HG03139 (cell line): ENCODE measurements at regions not wholly inside any gene's neighbourhood (a gene's known extent, or its start where the extent isn't known, plus 50 kb on each side); places are given as distances from the start of the nearest gene placed in this dataset.

Source experiments
- ATAC-seq: cut with Tn5 transposase; IDR thresholded peaks from one replicate; pipeline ENCODE4 v1.9.1; 2021; ENCODE audit not compliant: unreplicated experiment

- ATAC-seq = no peak
These were observed 109.0 kb upstream of the ZNF217 start for GRCh38 chr20:53702617-53703016.

DNA sequence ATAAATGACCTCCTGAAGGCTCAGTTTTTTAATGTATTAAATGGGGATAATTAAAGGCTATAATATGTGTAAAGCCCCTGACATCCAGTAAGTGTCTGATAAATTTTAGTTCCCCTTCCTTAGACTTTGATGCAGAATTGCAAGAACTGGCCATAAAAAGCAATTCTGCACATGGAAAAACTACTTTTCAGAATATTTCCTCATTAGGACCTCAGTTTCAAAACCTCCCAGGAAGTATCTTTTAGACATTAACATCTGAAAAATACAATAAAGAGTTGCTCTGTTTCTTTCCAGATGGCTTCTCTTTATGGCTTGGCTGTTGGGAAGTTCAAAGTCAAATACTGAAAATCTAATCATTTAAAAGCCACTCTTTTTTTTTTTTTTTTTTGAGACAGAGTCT is 106.3 kb upstream of the ZNF217 start:
- ATAC-seq = no peak

- ATAC-seq = no peak
These were observed 105.5 kb upstream of the ZNF217 start for GRCh38 chr20:53699085-53699674.

GRCh38 chr20:53698371-53698978 is 104.8 kb upstream of the ZNF217 start:
- ATAC-seq = no peak

DNA sequence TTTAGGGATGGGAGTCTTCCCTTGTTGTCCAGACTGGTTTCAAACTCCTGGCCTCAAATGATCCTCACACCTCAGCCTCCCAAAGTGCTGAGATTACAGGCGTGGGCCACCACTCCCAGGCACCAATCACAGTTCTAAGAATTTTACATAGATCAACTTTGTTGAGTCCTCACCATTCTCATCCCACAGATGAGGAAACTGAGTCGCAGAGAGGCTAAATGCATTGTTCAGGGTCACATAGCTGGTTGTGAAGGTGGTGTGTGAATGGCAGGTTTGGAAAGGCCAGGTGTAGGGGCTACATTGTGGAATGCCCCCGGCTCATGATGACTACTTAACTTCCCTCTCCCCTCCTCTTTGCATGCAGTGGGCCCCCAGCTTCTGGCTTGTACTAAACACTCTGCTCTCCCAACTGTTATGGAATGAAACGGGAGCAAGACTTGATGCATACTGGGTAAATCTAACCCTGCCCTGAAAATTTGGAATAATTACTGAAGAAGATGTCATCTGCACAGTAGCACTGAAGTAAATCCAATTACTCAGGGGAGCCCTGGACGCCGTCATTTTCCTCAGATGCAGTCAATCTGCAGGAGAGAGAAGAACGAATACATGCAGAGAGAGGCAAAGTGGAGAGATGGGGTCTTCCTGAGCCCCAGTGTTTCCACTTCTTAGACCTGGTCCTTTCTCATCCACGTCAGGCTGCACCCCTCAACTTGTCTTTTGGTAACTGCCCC is 102.3 kb upstream of the ZNF217 start:
- no peak for ATAC-seq

- peak; percentile 63 for ATAC-seq
These were observed 99.7 kb upstream of the ZNF217 start for GRCh38 chr20:53693262-53693871.

DNA sequence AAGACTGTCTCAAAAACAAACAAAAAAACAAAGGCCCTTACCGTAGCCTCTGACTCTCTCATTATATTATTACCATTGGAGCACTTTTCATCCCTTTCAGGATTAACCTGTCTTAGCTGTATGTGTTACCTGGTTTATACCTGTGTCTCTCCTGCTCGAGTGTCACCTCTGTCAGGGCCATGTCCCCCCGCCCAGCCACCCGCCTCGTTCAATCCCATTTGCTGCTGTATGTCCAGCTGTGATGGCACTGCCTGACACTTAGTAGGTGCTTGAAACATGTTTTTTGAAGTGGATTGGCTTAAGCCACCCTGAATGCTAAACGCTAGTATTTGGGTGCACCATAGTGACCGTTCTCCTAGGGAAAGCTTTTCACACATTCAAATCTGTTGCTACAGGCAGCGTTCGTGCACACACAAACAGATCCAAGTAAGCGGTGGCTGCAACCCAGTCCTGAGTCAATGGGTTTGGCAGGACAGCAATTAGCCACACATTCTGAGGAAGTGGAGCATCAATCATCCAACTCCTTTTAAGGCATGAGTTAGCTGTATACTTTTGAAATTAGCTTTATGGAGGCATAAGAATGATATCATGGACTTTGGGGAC is 98.9 kb upstream of the ZNF217 start:
- ATAC-seq = no peak

- no peak for ATAC-seq
These were observed 98.2 kb upstream of the ZNF217 start for GRCh38 chr20:53691811-53692192.

GRCh38 chr20:53691060-53691810 is 97.6 kb upstream of the ZNF217 start:
- no peak for ATAC-seq

DNA sequence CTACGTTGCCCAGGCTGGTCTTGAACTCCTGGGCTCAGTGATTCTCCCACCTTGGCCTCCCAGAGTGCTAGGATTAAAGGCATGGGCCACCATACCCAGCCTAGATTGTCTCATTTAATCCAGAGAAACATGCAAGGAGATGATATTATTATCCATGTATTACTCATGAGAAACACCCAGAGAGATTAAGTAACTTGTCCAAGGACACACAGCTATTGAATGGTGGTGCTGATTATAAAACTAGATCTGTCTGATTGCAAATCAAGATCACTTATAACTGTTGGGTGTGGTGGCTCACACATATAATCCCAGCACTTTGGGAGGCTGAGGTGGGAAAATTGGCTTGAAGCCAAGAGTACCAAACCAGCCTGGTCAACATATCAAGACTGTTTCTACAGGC is 94.4 kb upstream of the ZNF217 start:
- ATAC-seq = no peak

- no peak for ATAC-seq
These were observed 91.5 kb upstream of the ZNF217 start for GRCh38 chr20:53685070-53685595.

DNA sequence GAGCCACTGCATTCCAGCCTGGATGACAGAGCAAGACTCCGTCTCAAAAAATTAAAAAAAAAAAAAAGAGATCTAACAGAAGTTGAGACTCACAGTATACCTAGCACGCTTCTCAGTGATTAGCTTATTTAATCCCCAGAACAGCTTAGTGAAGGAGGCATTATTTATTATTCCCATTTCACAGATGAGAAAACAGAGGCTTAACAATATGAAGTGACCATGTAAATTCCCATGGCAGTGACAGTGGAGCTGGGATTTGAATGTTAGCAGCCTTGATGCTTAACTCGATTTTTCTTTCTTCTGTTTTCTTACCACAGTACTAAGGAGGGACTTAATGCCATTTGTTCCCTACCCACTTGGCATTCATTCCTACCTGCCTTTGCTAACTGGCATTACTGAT is 89.9 kb upstream of the ZNF217 start:
- ATAC-seq = no peak

DNA sequence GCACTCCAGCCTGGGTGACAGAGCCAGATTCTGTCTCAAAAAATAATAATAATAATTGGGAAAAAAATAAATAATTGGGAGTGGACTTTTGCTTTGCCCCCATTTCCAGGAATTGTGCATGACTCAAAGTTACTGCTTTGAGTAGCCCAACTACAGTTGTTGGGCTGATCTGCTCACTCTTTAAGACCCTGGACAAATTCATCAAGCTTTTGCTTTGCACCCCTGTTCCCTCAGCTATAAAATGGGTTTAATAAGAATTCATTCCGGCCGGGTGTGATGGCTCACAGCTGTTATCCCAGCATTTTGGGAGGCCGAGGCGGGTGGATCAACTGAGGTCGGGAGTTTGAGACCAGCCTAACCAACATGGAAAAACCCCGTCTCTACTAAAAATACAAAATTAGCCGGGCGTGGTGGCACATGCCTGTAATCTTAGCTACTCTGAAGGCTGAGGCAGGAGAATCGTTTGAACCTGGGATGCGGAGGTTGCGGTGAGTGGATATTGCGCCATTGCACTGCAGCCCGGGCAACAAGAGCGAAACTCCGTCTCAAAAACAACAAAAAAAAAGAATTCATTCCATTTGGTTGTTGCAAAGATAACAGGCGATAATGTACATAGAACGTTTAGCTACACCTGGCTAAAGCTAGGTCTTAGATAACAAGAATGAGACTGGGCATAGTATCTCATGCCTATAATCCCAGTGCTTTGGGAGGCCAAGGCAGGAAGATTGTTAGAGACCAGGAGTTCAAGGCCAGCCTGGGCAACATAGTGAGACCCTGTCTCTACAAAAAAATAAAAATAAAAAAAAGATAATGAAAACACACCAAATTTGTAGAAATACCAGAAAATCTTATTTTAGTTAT is 87.9 kb upstream of the ZNF217 start:
- no peak for ATAC-seq

- no peak for ATAC-seq
These were observed 86.1 kb upstream of the ZNF217 start for GRCh38 chr20:53679597-53680309.

DNA sequence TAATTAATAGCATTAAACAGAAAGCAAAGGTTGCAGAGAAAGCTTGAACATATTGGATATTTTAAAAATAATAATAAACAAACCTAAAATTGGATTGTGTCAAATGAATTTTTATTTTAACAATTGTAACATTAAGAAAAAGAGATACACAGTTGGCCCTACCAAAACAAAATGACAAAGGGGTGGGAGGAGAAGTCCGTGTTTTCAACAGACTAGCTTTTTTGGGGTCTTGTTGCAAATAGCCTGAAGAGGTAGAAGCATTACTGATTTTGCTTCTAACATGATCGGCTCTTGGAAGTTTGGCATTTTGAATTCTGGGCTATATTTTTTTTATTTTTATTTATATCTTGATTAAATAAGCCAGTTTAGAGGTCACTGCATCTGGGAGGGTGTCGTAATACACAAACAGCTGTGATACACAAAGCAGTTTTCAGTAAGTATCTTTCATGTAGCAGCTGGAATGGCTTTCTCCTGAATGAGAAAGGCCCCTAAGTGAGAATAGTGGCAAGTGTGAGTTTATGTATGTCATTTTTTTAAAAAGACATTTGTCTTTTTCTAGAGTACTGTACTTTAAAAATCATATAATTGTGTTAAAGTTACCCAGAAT is 85.5 kb upstream of the ZNF217 start:
- ATAC-seq = no peak

DNA sequence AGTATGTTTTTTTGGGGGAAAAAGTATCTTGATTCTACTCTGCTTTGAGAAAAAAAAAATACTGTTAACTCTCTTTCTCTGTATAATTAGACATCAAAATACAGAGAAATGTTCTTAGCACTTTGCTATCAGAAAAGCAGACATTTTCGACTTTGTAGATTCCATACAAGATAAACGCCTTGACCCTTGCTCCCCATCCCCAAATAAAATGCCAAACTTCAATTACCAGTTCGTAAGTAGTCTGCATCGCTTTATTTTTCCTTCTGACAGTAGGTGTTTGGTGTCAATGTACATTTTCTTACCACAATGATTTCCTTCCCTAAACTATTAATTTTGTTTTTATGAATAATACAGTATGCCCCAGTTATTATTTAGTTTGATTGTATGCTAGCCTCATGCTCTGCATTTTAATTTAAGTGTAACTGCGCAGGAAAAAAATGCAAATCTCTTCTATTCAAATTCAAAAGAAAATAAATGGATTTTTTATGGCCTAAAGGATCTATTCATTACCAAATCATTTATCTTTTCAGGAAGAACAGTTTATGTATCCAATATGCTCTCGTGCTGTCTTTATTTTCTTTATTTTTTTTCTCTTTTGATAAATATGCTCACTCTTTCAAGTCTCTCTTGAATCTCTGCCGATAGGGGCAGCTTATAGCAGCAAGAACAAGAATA is 84.8 kb upstream of the ZNF217 start:
- no peak for ATAC-seq

DNA sequence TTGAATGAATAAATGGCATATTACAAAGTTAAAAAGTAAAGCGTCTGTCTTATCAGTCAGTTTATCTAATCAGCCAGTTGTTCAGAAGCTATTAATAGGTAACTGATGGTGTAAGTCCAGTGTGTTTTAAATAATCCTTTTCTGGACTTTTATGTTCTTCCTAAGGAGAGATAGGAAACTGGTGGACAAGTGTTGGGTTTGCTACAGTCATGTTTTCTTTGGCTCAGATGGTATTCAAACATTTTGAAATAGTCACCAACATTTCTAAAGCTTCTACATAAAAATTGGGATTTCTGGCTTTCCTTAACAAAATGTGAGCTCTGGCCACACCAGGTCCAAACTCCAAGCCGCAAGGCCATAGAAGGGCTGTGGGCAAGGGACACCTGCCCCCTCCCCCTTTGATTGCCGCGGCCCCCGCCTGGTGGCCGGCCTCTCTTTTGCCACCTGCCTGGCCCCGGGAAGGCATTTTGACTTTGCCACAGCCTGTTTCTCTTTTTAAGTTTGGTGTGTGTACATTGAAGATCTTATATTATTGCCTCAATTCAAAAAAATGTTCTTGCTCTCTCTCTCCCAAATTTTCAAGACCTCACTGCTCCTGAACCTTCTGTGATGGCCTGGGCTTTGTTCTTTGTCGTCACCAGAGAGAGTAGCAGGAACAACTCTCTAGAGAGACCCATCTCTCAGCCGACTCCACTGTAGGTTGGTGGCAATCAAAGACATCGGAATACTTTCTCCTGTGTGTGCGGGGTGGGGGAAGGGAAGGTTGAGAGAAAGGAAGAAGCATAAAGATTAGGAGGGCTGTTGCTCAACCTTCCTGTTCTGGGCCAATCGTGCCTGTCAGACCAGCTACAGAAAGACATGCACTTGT is 84.0 kb upstream of the ZNF217 start:
- no peak for ATAC-seq
